GM12878 (cell line): ENCODE measurements at regions not wholly inside any gene's neighbourhood (a gene's known extent, or its start where the extent isn't known, plus 50 kb on each side); places are given as distances from the start of the nearest gene placed in this dataset.

Experiments
- ATAC-seq: fragments of 200-7000 bp; cut with Tn5 transposase; 3 replicates; pipeline ENCODE4 v1.9.1; 2020; ENCODE audit warnings: mild to moderate bottlenecking, moderate library complexity
- BruUV-seq: library from RNA; stranded (reverse); fragments of 400-500 nt; replicated peaks from 2 replicates; lab custom pipeline; 2021; lab: Mats Ljungman, UMichigan
- CTCF ChIA-PET: fragments of 300-600 bp; sonication (Branson Sonifier 250); formaldehyde crosslinking; extraction: SDS; loops from one replicate; lab custom pipeline; 2021; ENCODE audit warnings: inconsistent platforms; lab: Yijun Ruan, JAX
- POLR2A ChIA-PET: fragments of 350-600 bp; formaldehyde crosslinking; extraction: SDS; loops from one replicate; lab custom pipeline; 2021; ENCODE audit warnings: inconsistent platforms; lab: Charles Lee
- RAD21 ChIA-PET: fragments of 300-600 bp; sonication (Branson Sonifier 250); formaldehyde crosslinking; loops from one replicate; lab custom pipeline; 2023; ENCODE audit warnings: antibody characterized with exemption; ENCODE audit not compliant: unreplicated experiment; lab: Charles Lee
- SMC1A ChIA-PET: fragments of 300-600 bp; sonication (Branson Sonifier 250); formaldehyde crosslinking; loops from one replicate; lab custom pipeline; 2023; ENCODE audit not compliant: unreplicated experiment, uncharacterized antibody; lab: Charles Lee
- DNase-seq: peaks from one replicate; pipeline ENCODE4 v3.0.0-alpha.2; 2011; ENCODE audit warnings: low read depth, low spot score
- FAIRE-seq: peaks from 3 replicates; lab custom pipeline; 2011; peaks lifted over from hg19 to GRCh38; lab: Jason Lieb, UNC
- H2AFZ ChIP-seq: 2 replicates; pipeline ENCODE4 v1.6.0; 2011; ENCODE audit warnings: low read depth, low read length, control low read depth; ENCODE audit not compliant: control insufficient read depth
- H3K27ac ChIP-seq: 2 replicates; pipeline ENCODE4 v1.5.1; 2011; ENCODE audit warnings: control low read depth; ENCODE audit not compliant: control insufficient read depth, insufficient read depth
- H3K27me3 ChIP-seq, 2 experiments: replicated peaks in 1 of 2; 2 replicates each; pipeline versions ENCODE4 v1.6.0 to v1.6.1; 2011; ENCODE audit warnings: low read length in 1 of 2; ENCODE audit not compliant: control insufficient read depth in 2 of 2, insufficient read depth in 2 of 2
- H3K36me3 ChIP-seq, 2 experiments: 2 replicates each; pipeline ENCODE4 v1.5.1; 2011; ENCODE audit warnings: low read length in 1 of 2; ENCODE audit not compliant: control insufficient read depth in 2 of 2, insufficient read depth in 2 of 2
- H3K4me1 ChIP-seq: 2 replicates; pipeline ENCODE4 v1.6.1; 2011; ENCODE audit warnings: mild to moderate bottlenecking, low read length, moderate library complexity, mixed read lengths; ENCODE audit not compliant: control insufficient read depth, insufficient read depth
- H3K4me2 ChIP-seq: 2 replicates; pipeline ENCODE4 v1.6.0; 2011; ENCODE audit warnings: control low read depth; ENCODE audit not compliant: control insufficient read depth, insufficient read depth
- H3K4me3 ChIP-seq: fragments of 200-600 bp; sonication (generic); 2 replicates; pipeline ENCODE4 v1.5.1; 2016
- H3K79me2 ChIP-seq: 2 replicates; pipeline ENCODE4 v1.6.0; 2011; ENCODE audit warnings: low read length; ENCODE audit not compliant: control insufficient read depth, insufficient read depth
- H3K9ac ChIP-seq: 2 replicates; pipeline ENCODE4 v1.8.0; 2011; ENCODE audit warnings: low read length, control low read depth, mixed read lengths; ENCODE audit not compliant: control insufficient read depth, insufficient read depth
- H3K9me3 ChIP-seq: replicated peaks from 3 replicates; pipeline ENCODE4 v1.5.1; 2011; ENCODE audit warnings: mild to moderate bottlenecking, low read length; ENCODE audit not compliant: control insufficient read depth, insufficient read depth
- H4K20me1 ChIP-seq: 2 replicates; pipeline ENCODE4 v1.6.0; 2011; ENCODE audit not compliant: control insufficient read depth, insufficient read depth
- MEF2B ChIP-seq: fragments of 450-650 bp; IDR thresholded peaks from 2 replicates; pipeline ENCODE4 v1.6.1; 2018; ENCODE audit warnings: mild to moderate bottlenecking, moderate library complexity; ENCODE audit not compliant: partially characterized antibody, poor library complexity, severe bottlenecking
- RAD21 ChIP-seq: IDR thresholded peaks from 2 replicates; pipeline ENCODE4 v1.6.1; 2011; ENCODE audit warnings: mild to moderate bottlenecking, low read depth, low read length, moderate library complexity; ENCODE audit not compliant: insufficient read depth
- SP1 ChIP-seq: IDR thresholded peaks from one replicate; pipeline ENCODE4 v1.6.1; 2011; ENCODE audit warnings: low read depth, low read length
- TAF1 ChIP-seq: IDR thresholded peaks from 2 replicates; pipeline ENCODE4 v1.6.1; 2011; ENCODE audit warnings: mild to moderate bottlenecking, low read depth, low read length, borderline replicate concordance
- ZBED1 ChIP-seq: IDR thresholded peaks from 2 replicates; pipeline ENCODE4 v1.6.1; 2016; ENCODE audit warnings: borderline replicate concordance
- ZZZ3 ChIP-seq: IDR thresholded peaks from 2 replicates; pipeline ENCODE4 v1.6.1; 2011; ENCODE audit warnings: low read depth; ENCODE audit not compliant: control insufficient read depth, insufficient read length
- WGBS: methylation state at CpG from one replicate; pipeline ENCODE4 v1.1.6; 2016; ENCODE audit warnings: low lambda C conversion rate; ENCODE audit not compliant: insufficient replicate concordance, insufficient coverage; ENCODE audit errors: missing lambda C conversion rate; 5-methylcytosine and 5-hydroxymethylcytosine counted together
- in situ Hi-C: fragments of 300-500 bp; cut with MboI; formaldehyde crosslinking; loops from 9 replicates; pipeline ENCODE4 v1.14.3; 2018; ENCODE audit warnings: mixed read lengths
- intact Hi-C: fragments of 100-400 bp; cut with micrococcal nuclease; formaldehyde crosslinking; loops from one replicate; pipeline ENCODE4 v1.14.2; 2022; ENCODE audit not compliant: unreplicated experiment
- TF ChIP-seq, protein P1 (sequence below), 3 experiments: IDR thresholded peaks in 2 of 3; conservative IDR thresholded peaks in 1 of 3; 2 replicates each; pipeline ENCODE4 v1.5.1; 2011; ENCODE audit warnings: low read depth in 3 of 3, low read length in 3 of 3, mild to moderate bottlenecking in 3 of 3, control low read depth in 2 of 3, moderate library complexity in 2 of 3, inconsistent platforms in 1 of 3, mixed read lengths in 1 of 3; ENCODE audit not compliant: control insufficient read depth in 2 of 3, insufficient read depth in 1 of 3; ENCODE audit errors: extremely low read depth in 1 of 3
- TF ChIP-seq, protein P2 (sequence below): fragments of 450-650 bp; IDR thresholded peaks from 2 replicates; pipeline ENCODE4 v1.6.1; 2017; ENCODE audit warnings: mild to moderate bottlenecking, low read depth, inconsistent platforms; ENCODE audit not compliant: poor library complexity, severe bottlenecking

DNA sequence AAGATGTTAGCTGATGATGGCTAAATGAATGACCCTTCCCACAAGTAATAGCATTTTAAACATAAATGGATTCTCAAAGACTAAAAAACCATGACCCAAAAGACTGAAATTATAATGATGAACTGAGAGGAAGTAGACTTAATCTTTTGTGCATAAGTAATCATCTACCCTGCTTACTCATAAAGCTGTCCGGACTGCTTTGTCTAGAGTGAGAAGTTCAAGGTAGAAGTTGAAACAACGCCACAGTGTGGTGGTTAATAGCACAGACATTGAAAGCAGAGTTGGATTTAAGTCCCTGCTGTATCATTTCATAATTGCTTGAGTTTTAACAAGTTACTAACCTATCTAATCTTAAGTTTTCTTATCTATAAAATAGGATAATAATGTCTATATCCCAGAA lies 346.6 kb downstream of the CENPC start:
- Histone ChIP-seq H3K9ac (no peak overlapping the region), H3K4me3 (no peak overlapping the region), H3K79me2 (no peaks in the 10 kb centered on the region), H3K27ac (no peak overlapping the region), H4K20me1 (no peaks in the 10 kb centered on the region), H3K4me2 (no peak overlapping the region), H3K36me3 (no peaks in the 10 kb centered on the region), H2AFZ (no peak overlapping the region), H3K27me3 (no peaks in the 10 kb centered on the region), H3K9me3 (no peaks in the 10 kb centered on the region), H3K4me1 (no peaks in the 10 kb centered on the region)
- DNase-seq (no peak), ATAC-seq (peak; percentile 71), FAIRE-seq (no peak)
- 0% methylated on average over 2 of the region's 2 CpGs for WGBS
- RAD21 ChIA-PET = interaction anchor here (1.2 kb wide), 1 partner anchor 111 kb away, joined by 5 read pairs; no protein-coding TSS in a partner anchor
- in situ Hi-C loops = no loop called here
- SMC1A ChIA-PET = interaction anchor here (1.0 kb wide), 1 partner anchor 70 kb away, joined by 3 read pairs; no protein-coding TSS in a partner anchor
- CTCF ChIA-PET = interaction anchor here (1.3 to 2.8 kb wide), 4 partner anchors 13 to 130 kb away, joined by 3 to 8 read pairs (median 5); no protein-coding TSS in a partner anchor
- BruUV-seq = no TSS peak
- intact Hi-C loops = no loop called here
- POLR2A ChIA-PET = no interaction called here
- peak; percentile 18; the same call in 1 of the 2 replicates for TF ChIP-seq RAD21
- no peak for TF ChIP-seq ZZZ3
- TF ChIP-seq, protein P1, sequence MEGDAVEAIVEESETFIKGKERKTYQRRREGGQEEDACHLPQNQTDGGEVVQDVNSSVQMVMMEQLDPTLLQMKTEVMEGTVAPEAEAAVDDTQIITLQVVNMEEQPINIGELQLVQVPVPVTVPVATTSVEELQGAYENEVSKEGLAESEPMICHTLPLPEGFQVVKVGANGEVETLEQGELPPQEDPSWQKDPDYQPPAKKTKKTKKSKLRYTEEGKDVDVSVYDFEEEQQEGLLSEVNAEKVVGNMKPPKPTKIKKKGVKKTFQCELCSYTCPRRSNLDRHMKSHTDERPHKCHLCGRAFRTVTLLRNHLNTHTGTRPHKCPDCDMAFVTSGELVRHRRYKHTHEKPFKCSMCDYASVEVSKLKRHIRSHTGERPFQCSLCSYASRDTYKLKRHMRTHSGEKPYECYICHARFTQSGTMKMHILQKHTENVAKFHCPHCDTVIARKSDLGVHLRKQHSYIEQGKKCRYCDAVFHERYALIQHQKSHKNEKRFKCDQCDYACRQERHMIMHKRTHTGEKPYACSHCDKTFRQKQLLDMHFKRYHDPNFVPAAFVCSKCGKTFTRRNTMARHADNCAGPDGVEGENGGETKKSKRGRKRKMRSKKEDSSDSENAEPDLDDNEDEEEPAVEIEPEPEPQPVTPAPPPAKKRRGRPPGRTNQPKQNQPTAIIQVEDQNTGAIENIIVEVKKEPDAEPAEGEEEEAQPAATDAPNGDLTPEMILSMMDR (IDR thresholded peaks at IDR 0.05 in 2 of 3, conservative IDR thresholded peaks at IDR 0.05 in 1 of 3; ENCODE audit: control insufficient read depth in 2 of 3, extremely low read depth in 1 of 3, insufficient read depth in 1 of 3, low read depth in 3 of 3, low read length in 3 of 3) = peak; percentile 17 to 36 (median 32); a peak in 2 of 6 replicates

DNA sequence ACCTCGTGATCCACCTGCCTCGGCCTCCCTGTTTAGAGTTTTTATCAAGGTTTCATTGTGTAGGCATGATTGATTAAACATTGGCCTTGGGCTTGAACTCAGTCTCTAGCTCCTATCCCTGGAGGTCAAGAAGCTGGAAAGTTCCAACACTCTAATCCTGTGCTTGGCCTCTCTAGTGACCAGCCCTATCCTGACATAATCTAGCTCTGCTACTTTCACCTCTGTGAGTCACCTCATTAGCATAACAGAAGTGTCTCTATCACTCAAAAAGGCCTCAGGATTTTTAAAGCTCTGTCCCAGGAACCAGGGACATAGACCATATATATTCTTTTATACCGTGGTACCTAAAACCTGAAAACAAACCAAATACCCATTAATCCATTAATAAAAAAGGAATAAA lies 377.5 kb downstream of the CENPC start:
- H3K36me3 ChIP-seq = no peaks in the 10 kb centered on the region
- ATAC-seq = no peak
- H3K27me3 ChIP-seq = no peaks in the 10 kb centered on the region
- intact Hi-C loops = no loop called here
- no peak overlapping the region for H3K4me3 ChIP-seq
- CTCF ChIA-PET = no interaction called here
- H3K27ac ChIP-seq = no peak overlapping the region
- H3K9ac ChIP-seq = no peak overlapping the region
- H3K79me2 ChIP-seq = no peaks in the 10 kb centered on the region
- no peak overlapping the region for H3K4me2 ChIP-seq
- TF ChIP-seq ZBED1 (no peak), SP1 (no peak), MEF2B (no peak), TAF1 (no peak)
- TF ChIP-seq, protein P2, sequence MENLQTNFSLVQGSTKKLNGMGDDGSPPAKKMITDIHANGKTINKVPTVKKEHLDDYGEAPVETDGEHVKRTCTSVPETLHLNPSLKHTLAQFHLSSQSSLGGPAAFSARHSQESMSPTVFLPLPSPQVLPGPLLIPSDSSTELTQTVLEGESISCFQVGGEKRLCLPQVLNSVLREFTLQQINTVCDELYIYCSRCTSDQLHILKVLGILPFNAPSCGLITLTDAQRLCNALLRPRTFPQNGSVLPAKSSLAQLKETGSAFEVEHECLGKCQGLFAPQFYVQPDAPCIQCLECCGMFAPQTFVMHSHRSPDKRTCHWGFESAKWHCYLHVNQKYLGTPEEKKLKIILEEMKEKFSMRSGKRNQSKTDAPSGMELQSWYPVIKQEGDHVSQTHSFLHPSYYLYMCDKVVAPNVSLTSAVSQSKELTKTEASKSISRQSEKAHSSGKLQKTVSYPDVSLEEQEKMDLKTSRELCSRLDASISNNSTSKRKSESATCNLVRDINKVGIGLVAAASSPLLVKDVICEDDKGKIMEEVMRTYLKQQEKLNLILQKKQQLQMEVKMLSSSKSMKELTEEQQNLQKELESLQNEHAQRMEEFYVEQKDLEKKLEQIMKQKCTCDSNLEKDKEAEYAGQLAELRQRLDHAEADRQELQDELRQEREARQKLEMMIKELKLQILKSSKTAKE = no peak
- TF ChIP-seq, all 136 proteins: peak for 0
- 2% methylated on average over 3 of the region's 3 CpGs for WGBS
- no peak for DNase-seq
- no peak overlapping the region for H2AFZ ChIP-seq
- RAD21 ChIA-PET = no interaction called here
- BruUV-seq = no TSS peak
- no peaks in the 10 kb centered on the region for H4K20me1 ChIP-seq
- in situ Hi-C loops = no loop called here
- no peaks in the 10 kb centered on the region for H3K9me3 ChIP-seq
- no peak for FAIRE-seq
- POLR2A ChIA-PET = no interaction called here
- SMC1A ChIA-PET = no interaction called here
- H3K4me1 ChIP-seq = no peaks in the 10 kb centered on the region
